NCI-H510A (cell line): ENCODE measurements at regions not wholly inside any gene's neighbourhood (a gene's known extent, or its start where the extent isn't known, plus 50 kb on each side); places are given as distances from the start of the nearest gene placed in this dataset.
A peak's percentile ranks its signal among the peaks of the same experiment; 100 is the strongest.
"Not testable (repeated sequence)": the region's sequence is repeated elsewhere in the genome, so short reads cannot be mapped to it uniquely, and the experiment has no call there.

Experiments used
- DNase-seq: peaks from one replicate; lab custom pipeline; 2025; lab: John Stamatoyannopoulos, UW

DNA sequence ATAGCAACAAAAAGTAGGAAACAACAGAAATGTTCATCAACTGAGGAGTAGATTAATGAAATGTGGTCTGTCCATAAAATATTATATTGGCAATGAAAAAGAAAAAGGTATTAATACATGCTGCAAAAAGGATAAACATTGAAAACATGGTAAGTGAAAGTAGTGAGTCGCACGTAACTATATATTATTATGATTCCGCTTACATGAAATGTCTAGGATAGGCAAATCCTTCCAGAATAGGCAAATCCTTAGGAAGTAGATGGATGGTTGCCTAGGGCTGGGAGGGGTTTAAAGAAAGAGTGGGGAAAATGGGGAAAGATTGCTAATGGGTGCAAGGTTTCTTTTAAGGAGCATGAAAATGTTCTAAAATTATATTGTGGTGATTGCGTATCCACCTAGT, 198.1 kb upstream of the WSB1 start:
- DNase-seq, result not testable (repeated sequence)

DNA sequence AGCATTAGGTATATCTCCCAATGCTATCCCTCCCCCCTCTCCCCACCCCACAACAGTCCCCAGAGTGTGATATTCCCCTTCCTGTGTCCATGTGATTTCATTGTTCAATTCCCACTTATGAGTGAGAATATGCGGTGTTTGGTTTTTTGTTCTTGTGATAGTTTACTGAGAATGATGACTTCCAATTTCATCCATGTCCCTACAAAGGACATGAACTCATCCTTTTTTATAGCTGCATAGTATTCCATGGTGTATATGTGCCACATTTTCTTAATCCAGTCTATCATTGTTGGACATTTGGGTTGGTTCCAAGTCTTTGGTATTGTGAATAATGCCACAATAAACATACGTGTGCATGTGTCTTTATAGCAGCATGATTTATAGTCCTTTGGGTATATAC, 194.6 kb upstream of the WSB1 start:
- DNase-seq, result not testable (repeated sequence)

GRCh38 chr17:27104605-27105221, 189.2 kb upstream of the WSB1 start:
- DNase-seq, result peak; percentile 4

DNA sequence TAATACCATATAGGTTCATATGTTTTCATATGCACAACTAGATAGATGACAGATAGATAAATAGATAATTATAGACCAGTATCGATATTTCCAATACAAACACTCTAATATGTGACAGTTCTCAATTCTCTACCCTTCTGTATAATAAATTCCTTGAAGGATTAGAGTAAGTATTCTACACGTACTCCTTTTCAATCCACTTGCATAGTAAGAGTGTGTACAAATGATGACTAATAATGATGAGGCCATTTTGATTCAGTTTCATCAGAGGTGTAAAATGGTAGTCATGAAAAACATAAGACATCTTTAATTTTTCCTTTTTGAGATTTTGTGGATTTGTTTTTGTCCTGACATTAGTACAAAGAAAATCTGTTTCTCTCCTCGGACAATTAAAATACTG, 188.3 kb upstream of the WSB1 start:
- DNase-seq, result no peak

DNA sequence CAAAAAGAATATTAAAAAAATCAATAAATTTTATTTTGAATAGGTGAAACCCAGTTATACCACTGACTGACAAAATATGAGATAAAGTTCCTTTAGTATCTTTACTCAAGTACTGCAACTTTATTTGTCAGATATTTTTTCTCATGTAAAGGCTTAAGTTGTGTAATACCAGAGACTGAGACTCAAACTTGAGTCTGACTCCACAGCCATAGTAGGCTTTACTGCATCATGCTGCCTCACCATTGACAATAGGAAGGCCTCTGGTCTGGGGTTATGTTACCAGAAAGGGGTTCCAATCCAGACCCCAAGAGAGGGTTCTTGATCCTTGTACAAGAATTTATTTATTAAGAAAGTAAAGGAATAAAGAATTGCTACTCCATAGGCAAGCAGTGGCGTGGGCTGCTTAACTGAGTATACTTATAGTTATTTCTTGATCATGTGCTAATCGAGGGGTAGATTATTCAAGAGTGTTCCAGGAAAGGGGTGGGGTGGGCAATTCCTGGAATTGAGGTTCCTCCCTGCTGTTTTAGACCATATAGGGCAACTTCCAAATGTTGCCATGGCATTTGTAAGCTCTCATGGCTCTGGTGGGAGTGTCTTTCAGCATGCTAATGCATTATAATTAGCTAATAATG, 187.4 kb upstream of the WSB1 start:
- DNase-seq, result no peak

GRCh38 chr17:27106982-27107360, 186.9 kb upstream of the WSB1 start:
- no peak for DNase-seq

GRCh38 chr17:27107386-27108328, 186.3 kb upstream of the WSB1 start:
- not testable (repeated sequence) for DNase-seq

- no peak for DNase-seq
Measured at GRCh38 chr17:27109346-27109745, 184.6 kb upstream of the WSB1 start.

DNA sequence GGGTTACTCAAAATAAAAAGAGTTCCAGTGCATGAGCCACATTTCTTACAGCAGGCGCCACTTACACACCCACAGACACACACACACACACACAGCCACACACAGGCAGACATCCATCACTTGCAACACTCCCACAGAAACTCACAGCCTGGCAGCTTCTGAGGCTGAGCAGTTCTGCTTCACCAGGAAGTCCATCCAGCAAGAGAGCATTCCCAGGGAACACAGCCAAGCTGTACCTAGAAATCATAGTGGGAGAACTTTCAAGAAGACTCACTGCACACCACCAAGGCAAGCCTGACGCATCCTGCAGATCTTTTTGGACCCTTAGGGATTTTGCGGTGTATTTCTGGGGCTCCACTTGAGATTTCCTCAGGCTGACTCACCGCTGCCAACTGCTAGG, 140.9 kb upstream of the WSB1 start:
- DNase-seq, result no peak

DNA sequence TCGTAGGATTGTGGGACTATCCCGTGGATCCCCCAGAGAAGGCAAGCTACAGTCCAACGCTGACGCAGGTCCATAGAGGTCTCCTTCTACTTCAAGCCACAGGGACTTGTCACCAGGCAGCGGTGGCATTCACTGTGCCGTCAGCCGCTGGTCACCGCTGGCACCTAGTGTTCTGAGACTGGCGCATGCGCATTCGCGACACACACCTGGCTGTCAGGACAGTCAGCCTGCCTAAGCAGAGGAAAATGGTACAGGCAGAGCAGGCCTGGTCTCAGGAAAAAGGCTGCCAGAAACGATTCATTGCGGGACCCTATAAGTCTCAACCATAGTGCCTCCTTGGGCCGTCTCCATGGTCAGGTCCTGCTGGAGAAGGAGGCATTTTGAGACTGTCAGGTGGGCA, 138.0 kb upstream of the WSB1 start:
- DNase-seq, result no peak

- no peak for DNase-seq
Measured at GRCh38 chr17:27157297-27157696, 136.6 kb upstream of the WSB1 start.

GRCh38 chr17:27157898-27158297, 136.0 kb upstream of the WSB1 start:
- DNase-seq, result no peak

GRCh38 chr17:27158382-27158781, 135.5 kb upstream of the WSB1 start:
- DNase-seq, result no peak

DNA sequence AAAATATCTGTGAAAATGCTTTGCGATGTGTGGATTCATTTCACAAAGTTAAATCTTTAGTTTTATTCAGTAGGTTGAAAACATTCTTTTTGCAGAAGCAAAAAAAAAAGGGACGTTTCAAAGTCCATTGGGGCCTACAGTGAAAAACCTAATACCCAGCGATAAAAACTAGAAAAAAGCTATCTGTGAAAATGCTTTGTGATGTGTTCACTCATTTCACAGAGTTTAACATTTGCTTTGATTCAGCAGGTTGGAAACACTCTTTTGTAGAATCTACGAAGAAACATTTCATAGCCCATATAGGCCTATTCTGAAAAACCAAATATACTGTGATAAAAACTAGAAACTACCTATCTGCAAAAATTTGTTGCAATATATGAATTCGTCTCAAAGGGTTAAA, 113.6 kb upstream of the WSB1 start:
- DNase-seq, result no peak

DNA sequence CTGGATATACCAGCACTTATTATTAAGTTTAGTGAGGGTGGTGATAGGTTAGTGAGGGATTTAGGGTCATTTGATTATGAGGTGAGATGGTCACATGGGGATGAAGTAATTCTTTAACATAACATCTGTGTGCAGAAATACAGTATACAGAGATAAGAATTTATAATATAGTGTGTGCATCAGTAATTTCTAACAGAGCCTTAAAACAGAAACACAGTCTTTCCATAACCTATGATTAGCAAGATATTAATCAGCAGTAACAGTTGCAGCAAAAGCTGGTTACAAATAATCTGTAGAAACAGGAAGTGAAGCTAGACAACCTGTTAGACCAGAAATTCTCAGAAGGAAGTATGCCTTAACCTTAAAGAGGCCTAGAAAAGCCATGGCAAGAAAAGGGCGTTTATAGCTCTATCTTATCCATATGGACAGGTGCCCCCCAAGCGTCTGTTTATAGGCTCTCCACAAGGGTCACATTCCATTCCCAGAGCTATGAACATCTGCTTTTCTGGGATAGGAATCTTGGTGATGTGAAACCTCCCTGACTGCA, 112.5 kb upstream of the WSB1 start:
- DNase-seq, result not testable (repeated sequence)

DNA sequence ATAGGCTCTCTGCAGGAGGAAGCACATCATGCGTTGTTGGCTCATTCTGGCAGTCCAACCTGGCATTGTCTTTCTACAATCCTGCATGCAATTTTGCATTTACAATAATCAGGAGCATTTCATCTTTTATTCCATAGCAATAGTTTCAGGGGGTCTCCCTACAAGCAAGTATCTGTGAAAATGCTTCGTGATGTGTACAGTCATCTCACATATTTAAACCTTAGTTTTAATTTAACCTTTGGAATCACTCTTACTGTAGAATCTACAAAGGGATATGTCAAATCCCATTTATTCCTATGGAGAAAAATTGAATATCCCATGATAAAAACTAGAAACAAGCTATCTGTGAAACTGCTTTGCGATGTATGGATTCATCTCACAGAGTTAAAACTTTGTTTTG, 112.0 kb upstream of the WSB1 start:
- no peak for DNase-seq

- not testable (repeated sequence) for DNase-seq
Measured at GRCh38 chr17:27197505-27197904, 96.4 kb upstream of the WSB1 start.

DNA sequence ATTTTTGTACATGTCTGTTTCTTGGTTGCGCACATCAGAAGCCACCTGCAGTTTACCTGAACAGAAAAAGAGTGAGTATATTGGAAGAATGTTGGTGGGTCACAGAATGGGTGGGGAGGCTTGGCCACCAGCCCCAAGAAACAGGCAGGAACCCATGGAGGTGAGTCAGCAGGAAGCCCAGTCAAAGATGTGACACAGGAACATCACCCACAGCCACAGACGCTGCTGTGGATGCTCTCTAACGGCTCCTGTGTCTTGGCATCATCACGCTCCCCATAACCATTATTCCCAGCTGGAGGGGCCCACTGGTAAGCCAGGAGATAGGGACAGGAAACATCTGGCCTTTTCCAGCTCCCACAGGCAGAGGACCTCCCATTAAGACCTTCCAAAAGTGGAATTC, 94.0 kb upstream of the WSB1 start:
- DNase-seq, result no peak

- DNase-seq, result no peak
Measured at GRCh38 chr17:27200476-27200875, 93.4 kb upstream of the WSB1 start.

- DNase-seq, result no peak
Measured at GRCh38 chr17:27203241-27203640, 90.7 kb upstream of the WSB1 start.

- DNase-seq, result no peak
Measured at GRCh38 chr17:27206447-27206846, 87.5 kb upstream of the WSB1 start.

DNA sequence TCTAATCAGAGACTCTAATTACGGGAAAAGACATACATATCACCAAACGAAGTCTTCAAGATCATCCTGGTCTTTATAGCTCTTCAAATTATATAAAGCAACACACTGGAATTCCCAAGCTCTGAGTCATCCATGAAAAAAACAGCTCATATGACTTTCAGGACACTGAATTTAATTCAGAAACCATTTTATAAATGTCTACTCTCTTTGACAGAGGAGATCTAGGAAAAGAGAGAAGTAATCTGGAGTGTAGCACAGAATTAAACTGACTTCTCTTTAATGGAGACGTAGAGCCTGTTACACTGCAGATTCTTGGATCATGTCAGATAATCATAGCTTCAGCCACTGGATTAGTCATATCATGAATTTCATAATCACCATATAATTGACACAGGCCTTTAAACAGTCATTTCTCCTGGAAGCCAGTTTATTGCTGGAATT, 86.8 kb upstream of the WSB1 start:
- no peak for DNase-seq

DNA sequence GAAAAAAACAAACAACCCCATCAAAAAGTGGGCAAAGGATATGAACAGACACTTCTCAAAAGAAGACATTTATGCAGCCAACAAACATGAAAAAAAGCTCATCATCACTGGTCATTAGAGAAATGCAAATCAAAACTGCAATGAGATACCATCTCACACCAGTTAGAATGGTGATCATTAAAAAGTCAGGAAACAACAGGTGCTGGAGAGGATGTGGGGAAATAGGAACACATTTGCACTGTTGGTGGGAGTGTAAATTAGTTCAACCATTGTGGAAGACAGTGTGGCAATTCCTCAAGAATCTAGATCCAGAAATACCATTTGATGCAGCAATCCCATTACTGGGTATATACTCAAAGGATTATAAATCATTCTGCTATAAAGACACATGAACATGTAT, 85.5 kb upstream of the WSB1 start:
- DNase-seq, result not testable (repeated sequence)
